Endothelial cell of umbilical vein (primary cell): ENCODE measurements at regions not wholly inside any gene's neighbourhood (a gene's known extent, or its start where the extent isn't known, plus 50 kb on each side); places are given as distances from the start of the nearest gene placed in this dataset.

Experiments used
- CTCF ChIP-seq, 2 donors: IDR thresholded peaks; 1 replicate in 1 of 2; 2 replicates in 1 of 2; pipeline ENCODE4 v1.5.1; 2011; ENCODE audit warnings: low read length in 2 of 2, mild to moderate bottlenecking in 2 of 2, moderate library complexity in 2 of 2, control low read depth in 1 of 2, inconsistent platforms in 1 of 2, low read depth in 1 of 2; ENCODE audit not compliant: insufficient read depth in 1 of 2; ENCODE audit errors: extremely low read depth in 1 of 2
- EZH2 ChIP-seq: IDR thresholded peaks from 2 replicates; pipeline ENCODE4 v1.6.1; 2012; ENCODE audit warnings: borderline replicate concordance, low read depth, mild to moderate bottlenecking, moderate library complexity, low read length, inconsistent platforms; ENCODE audit not compliant: severe bottlenecking
- FOS ChIP-seq: IDR thresholded peaks from 2 replicates; pipeline ENCODE4 v1.6.1; 2011; ENCODE audit warnings: mild to moderate bottlenecking, low read length, moderate library complexity, borderline replicate concordance; ENCODE audit not compliant: insufficient read depth
- GATA2 ChIP-seq: IDR thresholded peaks from 2 replicates; pipeline ENCODE4 v1.7.0; 2011; ENCODE audit warnings: low read depth, mild to moderate bottlenecking, moderate library complexity, mixed read lengths, low read length; ENCODE audit not compliant: insufficient read length, insufficient read depth
- POLR2A ChIP-seq: IDR thresholded peaks from 2 replicates; pipeline ENCODE4 v1.6.1; 2012; ENCODE audit warnings: low read depth, mild to moderate bottlenecking, control low read depth, low read length
- POLR2AphosphoS5 ChIP-seq: IDR thresholded peaks from 2 replicates; pipeline ENCODE4 v1.6.1; 2012; ENCODE audit warnings: low read depth, mild to moderate bottlenecking, control low read depth, low read length, moderate library complexity; ENCODE audit not compliant: insufficient read depth

DNA sequence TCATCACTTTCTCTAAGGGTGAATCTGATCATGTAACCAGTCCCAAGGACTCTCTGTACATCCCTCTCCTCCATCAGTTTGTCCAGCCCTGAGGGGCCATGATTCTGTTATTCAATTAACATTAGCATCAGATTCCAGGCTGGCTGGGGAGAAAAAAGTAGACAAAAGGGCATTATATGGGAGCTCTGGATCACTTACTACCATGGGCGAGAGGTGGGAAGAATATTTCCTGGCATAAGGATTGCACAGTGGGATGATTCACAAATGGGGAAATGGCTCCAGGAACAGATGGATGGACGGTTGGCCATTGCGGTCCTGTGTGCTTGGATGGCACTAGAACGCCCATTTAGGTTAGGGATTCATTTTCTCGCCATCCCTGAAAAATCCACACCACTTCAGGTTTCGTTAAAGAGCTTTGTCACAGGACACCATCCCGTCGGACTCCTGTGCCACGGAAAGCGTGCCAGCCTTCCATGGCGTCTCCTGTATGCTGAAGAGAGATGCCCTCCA lies 112.6 kb downstream of the THBS2 start:
- TF ChIP-seq CTCF (IDR thresholded peaks at IDR 0.05; ENCODE audit: extremely low read depth in 1 of 2, insufficient read depth in 1 of 2, low read depth in 1 of 2, low read length in 2 of 2) (no peak), POLR2A (no peak), GATA2 (no peak), EZH2 (no peak), FOS (no peak), POLR2AphosphoS5 (no peak)
